B cell (primary cell): ENCODE measurements at regions not wholly inside any gene's neighbourhood (a gene's known extent, or its start where the extent isn't known, plus 50 kb on each side); places are given as distances from the start of the nearest gene placed in this dataset.

Source experiments
- ATAC-seq: fragments of 200-7000 bp; cut with Tn5 transposase; one replicate; pipeline ENCODE4 v1.10.0; 2021; ENCODE audit warnings: low read depth, mild to moderate bottlenecking, moderate number of reproducible peaks, moderate library complexity
- CTCF ChIA-PET: fragments of 350-600 bp; sonication (Branson Sonifier 250); formaldehyde crosslinking; loops from one replicate; lab custom pipeline; 2021; ENCODE audit warnings: antibody characterized with exemption, inconsistent platforms; lab: Charles Lee
- POLR2A ChIA-PET: fragments of 350-600 bp; sonication (Branson Sonifier 250); formaldehyde crosslinking; loops from one replicate; lab custom pipeline; 2021; ENCODE audit warnings: antibody characterized with exemption; lab: Charles Lee
- DNase-seq: peaks from one replicate; pipeline ENCODE4 v3.0.0; 2013
- H2AFZ ChIP-seq: 2 replicates; pipeline ENCODE4 v1.6.1; 2012; ENCODE audit warnings: mild to moderate bottlenecking, low read depth, low read length; ENCODE audit not compliant: insufficient read depth, poor library complexity, severe bottlenecking
- H3K27ac ChIP-seq, 2 donors: 1 replicate in 1 of 2; 2 replicates in 1 of 2; pipeline ENCODE4 v1.5.1; 2012 to 2013; ENCODE audit warnings: low read length in 2 of 2, mild to moderate bottlenecking in 2 of 2, moderate library complexity in 1 of 2
- H3K27me3 ChIP-seq, 4 experiments: fragments of 200-600 bp in 1 of 4; sonication (generic) in 1 of 4; replicated peaks in 1 of 4; 1 replicate in 2 of 4; 2 replicates in 2 of 4; pipeline versions ENCODE4 v1.6.1 to v1.7.0; 2013 to 2016; ENCODE audit warnings: low read length in 3 of 4, mild to moderate bottlenecking in 2 of 4, mixed read lengths in 1 of 4, moderate library complexity in 1 of 4; ENCODE audit not compliant: insufficient read depth in 4 of 4, control insufficient read depth in 3 of 4; ENCODE audit errors: control extremely low read depth in 1 of 4
- H3K36me3 ChIP-seq, 2 experiments: replicated peaks in 1 of 2; 1 replicate in 1 of 2; 2 replicates in 1 of 2; pipeline versions ENCODE4 v1.6.1 to v1.7.1; 2013; ENCODE audit warnings: low read length in 1 of 2; ENCODE audit not compliant: insufficient read depth in 2 of 2, control insufficient read depth in 1 of 2; ENCODE audit errors: control extremely low read depth in 1 of 2, extremely low read depth in 1 of 2
- H3K4me1 ChIP-seq, 2 donors: fragments of 200-600 bp in 1 of 2; sonication (generic) in 1 of 2; 1 replicate in 1 of 2; 2 replicates in 1 of 2; pipeline versions ENCODE4 v1.5.1 to v1.6.1; 2013 to 2017; ENCODE audit warnings: low read length in 2 of 2; ENCODE audit not compliant: control insufficient read depth in 2 of 2, insufficient read depth in 2 of 2
- H3K4me2 ChIP-seq: replicated peaks from 2 replicates; pipeline ENCODE3; 2012; ENCODE audit warnings: mild to moderate bottlenecking, low read depth, low read length; ENCODE audit not compliant: poor library complexity, severe bottlenecking
- H3K4me3 ChIP-seq, 5 experiments: fragments of 200-600 bp in 1 of 5; sonication (generic) in 1 of 5; 1 replicate in 3 of 5; 2 replicates in 2 of 5; pipeline versions ENCODE4 v1.5.1 to v1.7.0; 2011 to 2016; ENCODE audit warnings: low read length in 4 of 5, mild to moderate bottlenecking in 4 of 5, low read depth in 2 of 5, control low read depth in 1 of 5, moderate library complexity in 1 of 5; ENCODE audit not compliant: insufficient read depth in 1 of 5; ENCODE audit errors: control extremely low read depth in 1 of 5, extremely low read depth in 1 of 5
- H3K79me2 ChIP-seq: fragments of 200-600 bp; sonication (generic); one replicate; pipeline ENCODE4 v1.6.0; 2016; ENCODE audit warnings: low read length; ENCODE audit not compliant: control insufficient read depth, insufficient read depth
- H3K9ac ChIP-seq: fragments of 200-600 bp; sonication (generic); 2 replicates; pipeline ENCODE4 v1.6.1; 2017; ENCODE audit warnings: mild to moderate bottlenecking, low read length, moderate library complexity
- H3K9me3 ChIP-seq, 3 donors: one replicate each; pipeline versions ENCODE4 v1.6.1 to v1.7.1; 2013; ENCODE audit warnings: low read length in 2 of 3; ENCODE audit not compliant: control insufficient read depth in 2 of 3, insufficient read depth in 1 of 3; ENCODE audit errors: control extremely low read depth in 1 of 3
- H4K20me1 ChIP-seq: 2 replicates; pipeline ENCODE4 v1.6.0; 2012; ENCODE audit warnings: mild to moderate bottlenecking, low read length; ENCODE audit not compliant: insufficient read depth, control insufficient read depth, poor library complexity, severe bottlenecking
- H3K27ac Mint-ChIP-seq: one replicate; pipeline ENCODE4 v1.8.0; 2021; ENCODE audit warnings: mixed read lengths
- H3K27me3 Mint-ChIP-seq: one replicate; pipeline ENCODE4 v1.8.0; 2021; ENCODE audit warnings: mixed read lengths
- H3K4me1 Mint-ChIP-seq: one replicate; pipeline ENCODE4 v1.8.0; 2021; ENCODE audit warnings: mixed read lengths
- H3K4me3 Mint-ChIP-seq: one replicate; pipeline ENCODE4 v1.8.0; 2021; ENCODE audit warnings: mixed read lengths
- H3K9me3 Mint-ChIP-seq: one replicate; pipeline ENCODE4 v1.8.0; 2022; ENCODE audit warnings: mixed read lengths; ENCODE audit not compliant: insufficient read depth
- EZH2 ChIP-seq: IDR thresholded peaks from 2 replicates; pipeline ENCODE4 v1.6.1; 2012; ENCODE audit warnings: borderline replicate concordance, low read depth, mild to moderate bottlenecking, moderate library complexity, low read length; ENCODE audit not compliant: insufficient read depth, poor library complexity, severe bottlenecking
- WGBS: methylation state at CpG from one replicate; pipeline ENCODE4 v1.1.5; 2013; ENCODE audit warnings: missing lambda C conversion rate; ENCODE audit not compliant: insufficient coverage; 5-methylcytosine and 5-hydroxymethylcytosine counted together
- intact Hi-C: fragments of 100-400 bp; cut with micrococcal nuclease; formaldehyde crosslinking; loops from one replicate; pipeline ENCODE4 v1.10.0; 2022
- TF ChIP-seq, protein P1 (sequence below): fragments of 200-600 bp; IDR thresholded peaks from one replicate; pipeline ENCODE4 v1.8.0; 2022; ENCODE audit warnings: antibody characterized with exemption, mild to moderate bottlenecking

DNA sequence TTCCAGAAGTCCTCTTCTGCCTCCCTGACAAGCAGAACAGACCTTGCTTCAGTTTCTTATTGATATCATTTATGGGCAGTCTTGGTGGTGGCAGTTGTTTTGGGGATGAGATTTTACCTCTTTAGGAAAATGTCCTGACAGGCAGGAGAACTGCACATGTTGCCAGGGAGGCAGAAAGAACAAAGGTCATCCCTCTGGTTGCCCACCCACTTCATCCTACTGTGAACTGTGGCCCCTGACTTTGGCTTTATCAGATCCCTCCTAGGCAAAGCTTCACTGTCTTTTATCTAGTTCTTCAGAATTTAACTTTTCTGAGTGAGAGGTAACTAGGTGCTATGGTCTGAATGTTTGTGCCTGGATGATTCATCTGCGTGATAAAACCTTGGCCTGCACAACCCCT lies 2071.3 kb upstream of the CELF4 start:
- no CpG with 5 or more reads among the region's 1 CpG for WGBS
- no peaks in the 10 kb centered on the region for H3K9me3 Mint-ChIP-seq
- H3K4me2 ChIP-seq, result no peak overlapping the region
- H3K27me3 Mint-ChIP-seq, result no peaks in the 10 kb centered on the region
- H3K4me3 ChIP-seq, result no peak overlapping the region
- H4K20me1 ChIP-seq, result no peaks in the 10 kb centered on the region
- no peak overlapping the region for H3K27ac Mint-ChIP-seq
- H3K36me3 ChIP-seq, result no peaks in the 10 kb centered on the region
- intact Hi-C loops, result no loop called here
- no peaks in the 10 kb centered on the region for H3K79me2 ChIP-seq
- H3K4me1 Mint-ChIP-seq, result no peaks in the 10 kb centered on the region
- POLR2A ChIA-PET, result no interaction called here
- no peak overlapping the region for H3K4me3 Mint-ChIP-seq
- H3K27me3 ChIP-seq, result no peaks in the 10 kb centered on the region
- no peak overlapping the region for H3K9ac ChIP-seq
- no peak overlapping the region for H2AFZ ChIP-seq
- DNase-seq (no peak), ATAC-seq (no peak)
- CTCF ChIA-PET, result no interaction called here
- H3K4me1 ChIP-seq, result no peaks in the 10 kb centered on the region
- no peak for TF ChIP-seq EZH2
- TF ChIP-seq, protein P1, sequence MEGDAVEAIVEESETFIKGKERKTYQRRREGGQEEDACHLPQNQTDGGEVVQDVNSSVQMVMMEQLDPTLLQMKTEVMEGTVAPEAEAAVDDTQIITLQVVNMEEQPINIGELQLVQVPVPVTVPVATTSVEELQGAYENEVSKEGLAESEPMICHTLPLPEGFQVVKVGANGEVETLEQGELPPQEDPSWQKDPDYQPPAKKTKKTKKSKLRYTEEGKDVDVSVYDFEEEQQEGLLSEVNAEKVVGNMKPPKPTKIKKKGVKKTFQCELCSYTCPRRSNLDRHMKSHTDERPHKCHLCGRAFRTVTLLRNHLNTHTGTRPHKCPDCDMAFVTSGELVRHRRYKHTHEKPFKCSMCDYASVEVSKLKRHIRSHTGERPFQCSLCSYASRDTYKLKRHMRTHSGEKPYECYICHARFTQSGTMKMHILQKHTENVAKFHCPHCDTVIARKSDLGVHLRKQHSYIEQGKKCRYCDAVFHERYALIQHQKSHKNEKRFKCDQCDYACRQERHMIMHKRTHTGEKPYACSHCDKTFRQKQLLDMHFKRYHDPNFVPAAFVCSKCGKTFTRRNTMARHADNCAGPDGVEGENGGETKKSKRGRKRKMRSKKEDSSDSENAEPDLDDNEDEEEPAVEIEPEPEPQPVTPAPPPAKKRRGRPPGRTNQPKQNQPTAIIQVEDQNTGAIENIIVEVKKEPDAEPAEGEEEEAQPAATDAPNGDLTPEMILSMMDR, result no peak
- H3K9me3 ChIP-seq, result peaks cover 0 to 5% (median 0%) of the 10 kb centered on the region in 3 donors
- H3K27ac ChIP-seq, result no peak overlapping the region

DNA sequence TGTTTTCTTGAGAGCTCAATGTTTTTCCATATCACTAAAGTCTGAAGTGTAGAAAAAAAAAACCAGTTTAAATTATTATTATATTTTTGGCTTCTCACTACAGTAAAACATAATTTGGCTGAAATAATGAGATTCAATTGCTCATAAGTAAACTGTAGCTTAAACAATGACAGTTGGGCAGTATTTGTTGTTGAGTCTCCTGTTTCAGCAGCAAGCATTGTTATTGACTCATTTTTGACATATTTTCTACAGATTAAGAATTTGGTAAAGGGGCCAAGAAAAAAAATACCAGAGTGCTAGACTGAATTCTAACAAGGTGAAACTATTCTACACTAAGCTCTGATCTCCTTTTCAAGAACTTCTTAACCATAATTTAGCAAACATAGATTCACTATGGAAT lies 2070.4 kb upstream of the CELF4 start:
- H3K79me2 ChIP-seq, result no peaks in the 10 kb centered on the region
- ChIA-PET CTCF (interaction anchor here (0.7 kb wide), 1 partner anchor 539 kb away, joined by 4 read pairs; no protein-coding TSS in a partner anchor), POLR2A (no interaction called here)
- Mint-ChIP-seq H3K4me1 (no peaks in the 10 kb centered on the region), H3K27ac (no peak overlapping the region), H3K27me3 (no peaks in the 10 kb centered on the region), H3K4me3 (no peak overlapping the region), H3K9me3 (no peaks in the 10 kb centered on the region)
- H3K27me3 ChIP-seq, result no peaks in the 10 kb centered on the region
- intact Hi-C loops, result no loop called here
- TF ChIP-seq, protein P1, result no peak
- no peak for TF ChIP-seq EZH2
- H3K9me3 ChIP-seq, result no peaks in the 10 kb centered on the region
- no peaks in the 10 kb centered on the region for H3K36me3 ChIP-seq
- ATAC-seq (no peak), DNase-seq (no peak)
- H3K4me2 ChIP-seq, result no peak overlapping the region
- no peak overlapping the region for H3K9ac ChIP-seq
- no peaks in the 10 kb centered on the region for H4K20me1 ChIP-seq
- H3K4me3 ChIP-seq, result no peak overlapping the region
- H2AFZ ChIP-seq, result no peak overlapping the region
- no peak overlapping the region for H3K27ac ChIP-seq
- H3K4me1 ChIP-seq, result no peaks in the 10 kb centered on the region
